Stimulated activated CD8-positive, alpha-beta memory T cell treated with anti-CD3 and anti-CD28 coated beads, Interleukin-7, amount 100 ng/mL, for 4 hours (primary cell): ENCODE measurements at regions not wholly inside any gene's neighbourhood (a gene's known extent, or its start where the extent isn't known, plus 50 kb on each side); places are given as distances from the start of the nearest gene placed in this dataset.

Experiments used
- DNase-seq, 2 donors: peaks; one replicate each; pipeline ENCODE4 v3.0.0-alpha.2; 2020; ENCODE audit warnings: low read depth in 2 of 2

GRCh38 chr17:74049167-74049966, 154.1 kb upstream of the RPL38 start:
- DNase-seq, result no peak

GRCh38 chr17:74049967-74050458, 153.5 kb upstream of the RPL38 start:
- no peak for DNase-seq

- no peak for DNase-seq
Measured at GRCh38 chr17:74051348-74051747, 152.1 kb upstream of the RPL38 start.

GRCh38 chr17:74052993-74053711, 150.3 kb upstream of the RPL38 start:
- no peak for DNase-seq

GRCh38 chr17:74053712-74054078, 149.8 kb upstream of the RPL38 start:
- DNase-seq, result no peak

- no peak for DNase-seq
Measured at GRCh38 chr17:74054249-74054648, 149.2 kb upstream of the RPL38 start.

GRCh38 chr17:74055508-74056160, 147.8 kb upstream of the RPL38 start:
- no peak for DNase-seq

- no peak for DNase-seq
Measured at GRCh38 chr17:74059479-74060240, 143.8 kb upstream of the RPL38 start.

GRCh38 chr17:74061758-74062157, 141.7 kb upstream of the RPL38 start:
- DNase-seq, result no peak

- no peak for DNase-seq
Measured at GRCh38 chr17:74062234-74062633, 141.2 kb upstream of the RPL38 start.

GRCh38 chr17:74063439-74063838, 140.0 kb upstream of the RPL38 start:
- DNase-seq, result no peak

- no peak for DNase-seq
Measured at GRCh38 chr17:74070374-74070773, 133.1 kb upstream of the RPL38 start.

- no peak for DNase-seq
Measured at GRCh38 chr17:74070998-74071679, 132.3 kb upstream of the RPL38 start.

- DNase-seq, result no peak
Measured at GRCh38 chr17:74072340-74072739, 131.1 kb upstream of the RPL38 start.

GRCh38 chr17:74076446-74076845, 127.0 kb upstream of the RPL38 start:
- no peak for DNase-seq

GRCh38 chr17:74077231-74077630, 126.2 kb upstream of the RPL38 start:
- DNase-seq, result no peak

GRCh38 chr17:74078363-74078941, 125.0 kb upstream of the RPL38 start:
- no peak for DNase-seq

GRCh38 chr17:74079537-74080300, 123.8 kb upstream of the RPL38 start:
- no peak for DNase-seq

- DNase-seq, result no peak
Measured at GRCh38 chr17:74080656-74081582, 122.6 kb upstream of the RPL38 start.
